HG02884 (cell line): ENCODE measurements at regions not wholly inside any gene's neighbourhood (a gene's known extent, or its start where the extent isn't known, plus 50 kb on each side); places are given as distances from the start of the nearest gene placed in this dataset.

Experiments
- ATAC-seq: cut with Tn5 transposase; IDR thresholded peaks from one replicate; pipeline ENCODE4 v1.9.1; 2021; ENCODE audit warnings: mild to moderate bottlenecking, moderate library complexity; ENCODE audit not compliant: unreplicated experiment

GRCh38 chr6:147892476-147892875 lies 384.0 kb downstream of the SAMD5 start:
- ATAC-seq, result no peak

- ATAC-seq, result no peak
Measured at GRCh38 chr6:147895272-147895671, 386.8 kb downstream of the SAMD5 start.

- ATAC-seq, result no peak
Measured at GRCh38 chr6:147900247-147900830, 391.8 kb downstream of the SAMD5 start.

- ATAC-seq, result no peak
Measured at GRCh38 chr6:147903321-147903720, 394.8 kb downstream of the SAMD5 start.

GRCh38 chr6:147903931-147904330 lies 395.4 kb downstream of the SAMD5 start:
- no peak for ATAC-seq

- ATAC-seq, result no peak
Measured at GRCh38 chr6:147904416-147904815, 395.9 kb downstream of the SAMD5 start.

- no peak for ATAC-seq
Measured at GRCh38 chr6:147905711-147906110, 397.2 kb downstream of the SAMD5 start.

- ATAC-seq, result no peak
Measured at GRCh38 chr6:147906361-147906760, 397.9 kb downstream of the SAMD5 start.

- no peak for ATAC-seq
Measured at GRCh38 chr6:147909640-147910039, 401.1 kb downstream of the SAMD5 start.

- no peak for ATAC-seq
Measured at GRCh38 chr6:147910281-147910680, 401.8 kb downstream of the SAMD5 start.

- no peak for ATAC-seq
Measured at GRCh38 chr6:147911057-147911456, 402.6 kb downstream of the SAMD5 start.

GRCh38 chr6:147911686-147912085 lies 403.2 kb downstream of the SAMD5 start:
- ATAC-seq, result no peak

- no peak for ATAC-seq
Measured at GRCh38 chr6:147922799-147923198, 414.3 kb downstream of the SAMD5 start.

GRCh38 chr6:147924598-147924997 lies 416.1 kb downstream of the SAMD5 start:
- no peak for ATAC-seq

- ATAC-seq, result no peak
Measured at GRCh38 chr6:147925826-147926225, 416.8 kb upstream of the SASH1 start.

GRCh38 chr6:147930745-147931144 lies 411.9 kb upstream of the SASH1 start:
- no peak for ATAC-seq

GRCh38 chr6:147933224-147933623 lies 409.4 kb upstream of the SASH1 start:
- no peak for ATAC-seq

- ATAC-seq, result no peak
Measured at GRCh38 chr6:147935656-147936055, 407.0 kb upstream of the SASH1 start.

- no peak for ATAC-seq
Measured at GRCh38 chr6:147936703-147937470, 405.8 kb upstream of the SASH1 start.

GRCh38 chr6:147941143-147941542 lies 401.5 kb upstream of the SASH1 start:
- ATAC-seq, result no peak

GRCh38 chr6:147942363-147942762 lies 400.3 kb upstream of the SASH1 start:
- ATAC-seq, result no peak

GRCh38 chr6:147944122-147944521 lies 398.5 kb upstream of the SASH1 start:
- no peak for ATAC-seq

GRCh38 chr6:147947521-147947920 lies 395.1 kb upstream of the SASH1 start:
- no peak for ATAC-seq
